HFF-Myc (cell line): ENCODE measurements at regions not wholly inside any gene's neighbourhood (a gene's known extent, or its start where the extent isn't known, plus 50 kb on each side); places are given as distances from the start of the nearest gene placed in this dataset.

ENCODE experiments used
- DNase-seq: peaks from one replicate; pipeline ENCODE4 v3.0.0-alpha.2; 2011; ENCODE audit warnings: low read depth; ENCODE audit errors: extremely low read depth
- H3K4me3 ChIP-seq: replicated peaks from 2 replicates; pipeline ENCODE4 v1.5.1; 2011; ENCODE audit warnings: low read depth, mild to moderate bottlenecking, control low read depth, low read length
- TF ChIP-seq, protein P1 (sequence below): IDR thresholded peaks from 2 replicates; pipeline ENCODE4 v1.5.1; 2012; ENCODE audit warnings: mild to moderate bottlenecking, low read depth, low read length, control low read depth; ENCODE audit errors: missing control alignments

DNA sequence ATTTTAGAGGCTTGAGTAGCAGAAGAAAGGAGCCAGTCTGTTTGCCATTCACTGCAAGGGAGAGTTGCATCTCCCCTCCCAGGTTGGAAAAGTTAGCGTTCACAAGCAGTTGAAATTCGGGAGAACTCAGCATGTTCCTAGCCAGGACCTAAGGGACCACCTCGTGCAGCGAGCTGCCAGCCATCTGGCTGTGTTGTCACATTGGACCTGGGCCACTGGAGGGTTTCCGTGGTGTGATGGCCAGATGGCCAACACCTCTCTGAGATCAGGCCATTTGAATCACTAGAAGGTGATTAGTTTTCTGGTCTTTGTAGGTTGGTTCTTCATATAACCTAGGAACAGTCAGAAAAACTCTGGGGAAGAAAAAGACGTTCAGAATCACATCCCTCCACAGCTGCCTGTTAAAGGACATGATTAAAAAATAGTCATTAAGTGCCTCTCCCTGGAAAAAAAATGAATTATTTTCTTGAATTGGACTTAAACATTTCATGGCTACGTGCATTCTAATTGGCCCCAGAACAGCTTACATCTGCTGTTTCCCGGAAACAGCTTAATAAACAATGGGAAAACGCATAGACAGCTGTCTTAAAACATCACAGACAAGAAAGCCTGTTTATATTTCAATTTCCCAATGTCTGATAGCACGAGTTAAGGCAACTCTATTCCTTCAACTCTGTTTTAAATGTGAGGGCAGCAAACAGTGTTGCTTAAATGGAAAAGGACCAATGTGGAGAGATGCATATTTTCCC lies 303.9 kb downstream of the TENT4A start:
- no peak overlapping the region for H3K4me3 ChIP-seq
- no peak for DNase-seq
- TF ChIP-seq, protein P1, sequence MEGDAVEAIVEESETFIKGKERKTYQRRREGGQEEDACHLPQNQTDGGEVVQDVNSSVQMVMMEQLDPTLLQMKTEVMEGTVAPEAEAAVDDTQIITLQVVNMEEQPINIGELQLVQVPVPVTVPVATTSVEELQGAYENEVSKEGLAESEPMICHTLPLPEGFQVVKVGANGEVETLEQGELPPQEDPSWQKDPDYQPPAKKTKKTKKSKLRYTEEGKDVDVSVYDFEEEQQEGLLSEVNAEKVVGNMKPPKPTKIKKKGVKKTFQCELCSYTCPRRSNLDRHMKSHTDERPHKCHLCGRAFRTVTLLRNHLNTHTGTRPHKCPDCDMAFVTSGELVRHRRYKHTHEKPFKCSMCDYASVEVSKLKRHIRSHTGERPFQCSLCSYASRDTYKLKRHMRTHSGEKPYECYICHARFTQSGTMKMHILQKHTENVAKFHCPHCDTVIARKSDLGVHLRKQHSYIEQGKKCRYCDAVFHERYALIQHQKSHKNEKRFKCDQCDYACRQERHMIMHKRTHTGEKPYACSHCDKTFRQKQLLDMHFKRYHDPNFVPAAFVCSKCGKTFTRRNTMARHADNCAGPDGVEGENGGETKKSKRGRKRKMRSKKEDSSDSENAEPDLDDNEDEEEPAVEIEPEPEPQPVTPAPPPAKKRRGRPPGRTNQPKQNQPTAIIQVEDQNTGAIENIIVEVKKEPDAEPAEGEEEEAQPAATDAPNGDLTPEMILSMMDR = no peak

DNA sequence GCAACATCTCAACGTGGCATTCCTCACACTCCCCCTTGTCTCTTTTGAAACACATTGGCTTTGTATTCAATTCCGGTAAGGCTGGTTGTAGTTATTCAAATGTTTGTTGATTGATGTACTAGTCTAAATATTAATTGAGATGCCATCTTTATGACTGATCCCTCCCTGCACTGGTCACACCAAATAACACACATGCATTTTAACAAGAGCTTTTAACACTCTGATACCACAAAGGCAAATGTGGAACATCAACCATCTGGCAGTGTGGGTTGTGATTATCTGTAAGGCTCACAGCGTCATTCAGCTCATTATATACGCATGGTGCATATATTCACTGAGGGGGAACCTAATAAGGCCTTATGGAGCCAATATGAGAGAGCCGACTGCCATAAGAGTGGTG lies 305.0 kb downstream of the TENT4A start:
- H3K4me3 ChIP-seq = no peak overlapping the region
- DNase-seq = no peak
- TF ChIP-seq, protein P1 = no peak

DNA sequence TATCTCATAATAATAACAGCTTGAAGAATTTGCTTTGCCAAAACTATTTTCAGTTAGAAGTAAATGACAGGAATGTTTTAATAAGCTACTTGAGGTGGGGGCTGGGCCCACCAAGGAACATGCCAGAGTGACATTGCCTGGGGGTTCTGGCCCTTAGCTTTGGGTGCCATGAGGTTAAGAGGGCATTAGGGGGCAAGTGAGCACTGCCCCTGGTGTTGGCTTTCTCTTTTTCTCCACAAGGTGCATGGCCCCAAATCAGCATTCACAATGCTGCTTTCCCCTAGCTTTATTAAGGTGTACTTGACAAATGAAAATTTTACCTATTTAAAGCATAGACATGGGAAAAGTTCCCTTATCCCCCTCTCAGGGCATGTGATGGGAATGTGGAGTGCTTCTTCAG lies 305.4 kb downstream of the TENT4A start:
- no peak overlapping the region for H3K4me3 ChIP-seq
- no peak for DNase-seq
- TF ChIP-seq, protein P1 = no peak

DNA sequence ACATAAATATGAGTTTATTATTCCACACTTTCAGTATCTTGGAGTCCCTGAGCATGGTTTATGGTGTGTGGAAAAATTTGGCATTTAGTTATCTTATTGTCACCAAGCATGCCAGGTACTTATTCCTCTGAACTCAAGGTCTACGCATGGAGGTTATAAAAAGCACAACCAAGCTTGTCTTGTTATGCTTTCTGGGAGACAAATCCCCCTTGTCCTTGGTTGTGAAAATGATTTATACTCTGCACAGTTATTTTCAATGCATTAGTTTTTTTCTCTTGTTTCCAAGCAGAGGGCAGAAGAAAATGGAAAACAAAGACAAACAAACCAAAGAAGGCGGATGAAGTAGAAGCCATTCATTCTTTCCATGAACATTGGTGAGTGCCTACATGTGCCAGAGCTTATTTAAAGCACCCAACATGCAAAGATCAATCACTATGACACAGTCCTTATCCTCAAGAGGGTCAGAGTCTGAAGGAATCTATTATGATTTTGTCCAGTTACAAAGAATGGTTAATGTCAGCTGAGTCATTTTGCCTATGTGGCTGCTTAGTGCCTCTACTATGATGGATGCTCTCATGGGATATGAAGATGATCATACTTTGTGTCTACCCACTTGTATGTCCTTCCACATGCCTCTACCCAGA lies 323.1 kb downstream of the TENT4A start:
- no peak for DNase-seq
- TF ChIP-seq, protein P1 = no peak
- no peak overlapping the region for H3K4me3 ChIP-seq

DNA sequence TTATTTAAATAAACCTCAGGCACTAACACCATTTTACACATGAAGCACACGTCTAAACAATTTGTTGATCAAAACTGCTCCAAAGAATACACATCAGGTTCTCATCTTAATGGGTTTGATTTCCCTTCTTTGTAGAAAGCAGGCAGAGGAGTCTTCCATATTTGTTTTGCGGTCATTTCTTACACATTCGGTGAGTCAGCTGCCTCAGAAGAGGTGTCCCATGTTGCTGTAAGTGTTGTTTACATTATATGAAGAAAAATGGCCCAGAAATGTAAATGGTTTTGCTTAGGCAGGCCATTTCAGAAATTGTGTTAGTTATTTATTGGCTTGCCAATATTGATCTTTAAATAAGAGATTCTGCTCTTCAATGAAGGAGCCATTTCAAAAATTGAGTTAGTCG lies 325.8 kb downstream of the TENT4A start:
- H3K4me3 ChIP-seq = no peak overlapping the region
- TF ChIP-seq, protein P1 = no peak
- DNase-seq = no peak

DNA sequence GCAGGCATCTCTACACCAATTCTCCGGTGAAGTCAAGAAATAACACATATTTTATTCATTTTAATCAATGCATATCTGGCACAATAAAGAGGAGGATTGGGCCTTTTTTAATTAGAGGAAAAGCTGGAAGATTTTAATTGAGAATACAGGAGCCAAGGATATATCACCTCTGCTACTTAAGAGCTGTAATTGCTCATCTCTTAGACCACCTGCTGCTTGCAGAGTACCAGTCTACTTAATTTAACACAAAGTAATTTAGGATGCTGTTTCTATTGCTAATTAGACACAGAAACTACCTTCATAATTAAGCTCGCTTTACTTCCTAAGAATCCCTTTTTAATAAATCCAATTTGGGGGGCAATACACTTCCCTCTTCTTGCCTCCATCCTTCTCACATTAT lies 326.9 kb downstream of the TENT4A start:
- no peak for DNase-seq
- no peak overlapping the region for H3K4me3 ChIP-seq
- TF ChIP-seq, protein P1 = no peak
